ENCODE measurements at regions not wholly inside any gene's neighbourhood (a gene's known extent, or its start where the extent isn't known, plus 50 kb on each side); places are given as distances from the start of the nearest gene placed in this dataset.
"Not testable (repeated sequence)": the region's sequence is repeated elsewhere in the genome, so short reads cannot be mapped to it uniquely, and the experiment has no call there.

DNA sequence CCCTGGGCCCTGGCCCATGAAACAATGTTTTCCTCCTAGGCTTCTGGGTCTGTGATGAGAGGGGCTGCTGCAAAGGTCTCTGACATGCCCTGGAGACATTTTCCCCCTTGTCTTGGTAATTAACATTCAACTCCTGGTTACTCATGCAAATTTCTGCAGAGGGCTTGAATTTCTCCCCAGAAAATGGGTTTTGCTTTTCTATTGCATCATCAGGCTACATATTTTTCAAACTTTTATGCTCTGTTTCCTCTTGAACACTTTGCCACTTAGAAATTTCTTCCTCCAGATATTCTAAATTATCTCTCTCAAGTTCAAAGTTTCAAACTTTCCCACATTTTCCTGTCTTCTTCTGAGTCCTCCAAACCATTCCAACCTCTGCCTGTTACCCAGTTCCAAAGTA lies 98.2 kb upstream of the TCF21 start:
- DNase-seq (ENCODE audit: low spot score): not testable (repeated sequence)

DNA sequence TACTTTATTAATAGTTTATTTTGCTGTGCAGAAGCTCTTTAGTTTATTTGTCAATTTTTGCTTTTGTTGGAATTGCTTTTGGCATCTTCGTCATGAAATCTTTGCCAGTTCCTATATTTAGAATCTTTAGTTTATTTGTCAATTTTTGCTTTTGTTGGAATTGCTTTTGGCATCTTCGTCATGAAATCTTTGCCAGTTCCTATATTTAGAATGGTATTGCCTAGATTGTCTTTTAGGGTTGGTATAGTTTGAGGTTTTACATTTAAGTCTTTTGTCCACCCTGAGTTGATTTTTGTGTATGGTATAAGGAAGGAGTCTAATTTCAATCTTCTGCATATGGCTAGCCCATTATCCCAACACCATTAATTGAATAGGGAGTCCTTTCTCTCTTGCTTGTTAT lies 93.9 kb upstream of the TCF21 start:
- DNase-seq (ENCODE audit: low spot score): not testable (repeated sequence)

DNA sequence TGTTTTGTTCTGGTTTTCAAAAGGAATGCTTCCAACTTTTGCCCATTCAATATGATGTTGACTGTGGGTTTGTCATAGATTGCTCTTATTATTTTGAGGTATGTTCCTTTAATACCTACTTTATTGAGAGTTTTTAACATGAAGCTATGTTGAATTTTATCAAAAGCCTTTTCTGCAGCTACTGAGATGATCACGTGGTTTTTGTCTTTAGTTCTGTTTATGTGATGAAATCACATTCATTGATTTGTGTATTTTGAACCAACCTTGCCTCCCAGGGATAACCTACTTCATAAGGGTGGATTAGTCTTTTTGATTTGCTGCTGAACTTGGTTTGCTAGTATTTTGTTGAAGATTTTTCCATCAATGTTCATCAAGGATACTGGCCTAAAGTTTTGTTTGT lies 92.7 kb upstream of the TCF21 start:
- DNase-seq (ENCODE audit: low spot score): no peak

DNA sequence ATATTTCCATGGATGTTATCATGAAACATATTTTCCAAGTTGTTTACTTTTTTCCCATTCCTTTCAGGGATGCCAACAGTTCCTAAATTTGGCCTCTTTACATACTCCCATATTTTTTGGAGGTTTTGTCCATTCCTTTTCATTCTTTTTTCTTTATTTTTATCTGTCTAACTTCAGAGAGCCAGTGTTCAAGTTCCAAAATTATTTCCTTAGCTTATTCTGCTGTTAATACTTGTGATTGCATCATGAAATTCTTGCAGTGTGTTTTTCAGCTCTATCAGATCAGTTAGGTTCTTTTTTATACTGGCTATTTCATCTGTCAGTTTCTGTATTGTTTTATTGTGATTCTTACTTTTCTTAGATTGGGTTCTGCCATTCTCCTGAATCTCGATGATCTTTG lies 89.9 kb upstream of the TCF21 start:
- no peak for DNase-seq (ENCODE audit: low spot score)

DNA sequence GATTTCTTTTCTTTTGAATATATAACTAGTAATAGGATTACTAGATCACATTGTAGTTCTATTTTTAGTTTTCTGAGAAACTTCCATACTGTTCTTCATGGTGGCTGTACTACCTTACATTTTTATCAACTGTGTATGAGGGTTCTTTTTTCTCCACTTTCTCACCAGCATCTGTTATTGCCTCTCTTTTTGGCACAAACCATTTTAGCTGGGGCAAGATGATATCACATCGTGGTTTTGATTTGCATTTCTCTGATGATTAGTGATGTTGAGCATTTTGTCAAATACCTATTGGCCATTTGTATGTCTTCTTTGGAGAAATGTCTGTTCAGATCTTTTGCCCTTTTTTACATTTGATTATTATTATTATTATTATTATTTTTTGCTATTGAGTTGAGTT lies 86.1 kb upstream of the TCF21 start:
- no peak for DNase-seq (ENCODE audit: low spot score)

DNA sequence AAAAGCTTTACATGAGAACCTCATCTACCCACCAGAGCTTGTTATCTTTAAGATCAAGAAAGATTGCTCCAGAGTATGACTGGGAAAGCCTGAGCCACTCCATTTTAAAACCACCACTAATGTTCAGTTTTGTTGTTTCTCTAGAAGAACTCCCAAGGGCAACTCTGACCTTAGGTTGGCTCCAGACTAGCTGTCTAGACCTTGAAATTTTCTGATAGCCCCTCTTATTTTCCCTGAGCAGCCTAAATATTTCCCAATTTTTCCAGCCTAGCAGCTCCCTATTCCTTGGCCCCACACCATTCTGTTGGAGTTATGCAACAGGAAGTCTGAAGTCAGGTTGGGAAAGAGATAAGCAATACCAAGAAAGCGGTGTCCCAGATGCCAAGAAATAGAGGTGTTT lies 84.6 kb upstream of the TCF21 start:
- DNase-seq (ENCODE audit: low spot score): no peak

DNA sequence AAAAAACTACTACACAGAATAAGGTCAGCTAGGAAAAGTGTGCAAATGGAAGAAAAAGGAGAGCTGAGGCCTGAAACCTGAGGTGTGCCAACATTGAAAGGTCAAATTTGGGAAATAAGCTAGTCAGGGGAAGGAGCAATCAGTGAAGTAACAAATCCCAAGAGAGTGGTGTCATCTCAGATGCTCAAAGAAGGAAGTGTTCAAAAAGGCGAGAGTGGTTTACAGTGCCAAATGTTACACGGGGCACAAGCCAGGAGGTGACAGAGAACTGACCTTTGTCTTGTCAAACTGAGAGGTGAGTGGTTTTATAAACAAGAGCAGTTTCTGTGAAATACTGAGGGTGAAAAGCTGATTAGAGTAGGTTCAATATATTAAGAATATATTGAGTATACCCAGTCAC lies 83.0 kb upstream of the TCF21 start:
- no peak for DNase-seq (ENCODE audit: low spot score)

DNA sequence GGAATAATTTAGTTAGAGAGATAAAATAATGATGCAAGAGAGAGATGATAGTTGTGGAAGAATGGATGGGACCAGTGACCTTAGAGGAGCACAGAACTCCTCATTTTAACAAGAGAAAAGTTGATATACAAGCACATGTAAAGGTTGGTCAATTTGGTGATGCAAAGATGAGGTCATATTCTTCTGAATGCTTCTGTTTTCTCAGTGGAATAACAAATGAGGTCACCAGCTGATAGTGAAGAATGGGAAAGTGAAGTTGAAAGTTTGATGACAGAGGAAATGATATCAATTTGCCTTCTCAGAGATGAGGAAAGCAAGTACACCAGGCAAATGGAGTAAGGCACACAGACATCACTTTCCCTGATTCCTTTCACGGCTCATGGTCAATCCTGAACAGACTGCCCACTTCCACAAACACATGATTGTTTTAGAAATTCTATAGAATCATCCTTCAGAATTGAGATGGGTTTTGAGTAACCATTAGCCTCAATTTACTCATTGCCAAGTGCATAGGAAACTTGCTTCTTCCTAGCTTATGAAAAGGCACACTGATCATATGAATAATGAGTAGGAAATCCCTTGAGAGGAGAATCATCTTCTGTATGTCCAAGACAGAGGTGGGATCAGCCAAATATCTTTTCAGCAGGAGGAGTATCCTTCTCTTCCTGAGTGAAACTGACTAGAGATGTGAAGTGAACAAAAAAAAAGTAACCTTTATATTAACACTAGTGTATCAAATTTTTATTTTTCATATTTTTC lies 82.4 kb upstream of the TCF21 start:
- no peak for DNase-seq (ENCODE audit: low spot score)

DNA sequence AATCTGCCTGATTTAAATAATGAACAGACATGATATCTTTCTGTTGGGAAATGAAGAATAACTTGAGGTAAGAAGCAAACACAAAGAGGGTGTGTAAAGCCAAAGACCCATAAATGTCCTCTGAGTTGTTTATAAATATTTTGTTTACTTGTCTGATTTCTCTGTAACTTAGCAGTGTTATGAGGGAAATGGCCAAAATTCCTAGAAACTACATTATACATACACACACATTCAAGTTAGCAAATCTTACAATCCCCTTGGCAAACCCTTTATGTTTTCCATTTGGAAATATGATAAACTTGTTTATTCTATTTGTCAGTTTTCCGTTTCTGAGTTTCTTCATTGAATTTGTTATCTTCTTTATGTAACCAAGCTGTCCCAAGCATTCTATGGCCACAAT lies 81.4 kb upstream of the TCF21 start:
- no peak for DNase-seq (ENCODE audit: low spot score)

DNA sequence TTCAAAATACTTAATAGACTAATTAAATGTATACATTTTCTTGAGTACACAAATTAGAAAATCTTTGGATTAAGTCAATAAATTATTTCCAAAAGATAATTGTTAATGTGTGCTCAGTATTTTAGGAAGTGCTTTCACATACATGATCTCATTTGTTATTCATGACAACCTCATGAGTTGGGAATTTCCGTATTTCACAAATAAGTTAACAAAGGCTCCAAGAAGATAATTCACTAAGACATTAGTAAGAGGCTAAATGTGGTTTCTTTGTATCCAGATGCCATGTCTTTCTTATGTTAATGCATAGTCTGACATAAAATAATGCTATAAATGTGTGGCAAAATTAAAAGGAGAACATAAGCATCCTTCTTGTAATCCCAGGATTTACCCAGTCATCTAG lies 79.5 kb upstream of the TCF21 start:
- DNase-seq (ENCODE audit: low spot score): no peak

DNA sequence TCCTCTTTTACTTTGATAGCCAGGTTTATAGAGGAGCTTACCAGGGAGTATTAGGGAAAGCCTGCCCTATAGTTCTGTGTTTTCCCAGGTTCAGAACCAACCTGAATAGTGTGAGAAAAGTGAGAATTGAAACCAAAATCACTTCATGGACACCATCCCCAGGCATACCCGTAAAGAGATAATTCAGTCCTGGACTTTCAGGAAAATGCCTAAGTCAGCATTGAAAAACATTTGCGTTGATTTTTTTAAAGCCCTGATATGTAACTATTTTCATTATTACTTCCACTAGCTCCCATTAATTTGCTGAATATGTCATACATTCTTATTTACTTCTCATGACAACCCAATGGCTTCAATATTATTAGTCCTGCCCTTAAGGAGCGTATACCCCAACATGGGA lies 77.4 kb upstream of the TCF21 start:
- no peak for DNase-seq (ENCODE audit: low spot score)

DNA sequence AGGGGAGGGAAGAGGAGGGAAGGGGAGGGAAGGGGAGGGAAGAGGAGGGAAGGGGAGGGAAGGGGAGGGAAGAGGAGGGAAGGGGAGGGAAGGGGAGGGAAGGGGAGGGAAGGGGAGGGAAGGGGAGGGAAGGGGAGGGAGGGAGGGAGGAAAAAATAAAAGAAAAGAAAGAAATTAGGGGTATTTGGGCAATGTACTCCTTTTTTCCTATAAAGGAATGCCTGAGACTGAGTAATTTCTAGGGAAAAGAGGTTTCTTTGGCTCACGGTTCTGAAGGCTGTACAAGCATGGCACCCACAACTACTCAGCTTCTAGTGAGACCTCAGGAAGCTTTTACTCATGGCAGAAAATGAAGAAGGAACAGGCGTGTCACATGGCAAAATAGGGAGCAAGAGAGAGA lies 76.5 kb upstream of the TCF21 start:
- not testable (repeated sequence) for DNase-seq (ENCODE audit: low spot score)

DNA sequence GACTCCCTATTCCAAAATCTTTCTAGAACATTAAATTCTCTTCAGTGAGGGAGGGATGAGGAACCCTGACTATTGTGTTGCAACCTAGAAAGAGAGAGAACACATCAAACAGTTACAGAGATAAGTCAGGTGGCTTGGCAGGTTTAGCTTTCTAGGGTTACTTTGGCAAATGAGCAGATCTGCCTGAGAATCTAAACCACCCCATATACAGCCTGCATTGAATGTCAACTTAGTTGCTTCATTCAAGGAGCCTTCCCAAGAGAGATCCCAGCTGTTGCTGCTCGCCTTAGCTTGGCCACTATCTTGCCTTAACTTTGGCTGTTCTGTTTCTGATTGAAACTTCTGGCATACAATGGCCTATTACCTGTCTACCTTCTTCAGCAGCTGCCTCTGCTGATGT lies 74.7 kb upstream of the TCF21 start:
- DNase-seq (ENCODE audit: low spot score): no peak

DNA sequence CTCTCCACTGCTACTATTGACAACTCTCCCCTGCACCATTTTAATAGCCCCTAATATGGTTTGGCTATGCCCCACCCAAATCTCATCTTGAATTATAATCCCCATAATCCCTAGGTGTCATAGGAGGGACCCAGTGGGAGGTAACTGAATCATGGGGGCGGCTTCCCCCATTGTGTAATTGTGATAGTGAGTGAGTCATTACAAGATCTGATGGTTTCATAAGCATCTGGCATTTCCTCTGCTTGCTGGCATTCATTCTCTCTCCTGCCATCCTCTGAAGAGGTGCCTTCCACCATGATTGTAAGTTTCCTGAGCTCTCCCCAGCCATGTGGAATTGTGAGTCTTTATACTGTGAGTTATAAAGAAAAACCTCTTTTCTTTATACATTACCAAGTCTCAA lies 74.1 kb upstream of the TCF21 start:
- DNase-seq (ENCODE audit: low spot score): no peak

DNA sequence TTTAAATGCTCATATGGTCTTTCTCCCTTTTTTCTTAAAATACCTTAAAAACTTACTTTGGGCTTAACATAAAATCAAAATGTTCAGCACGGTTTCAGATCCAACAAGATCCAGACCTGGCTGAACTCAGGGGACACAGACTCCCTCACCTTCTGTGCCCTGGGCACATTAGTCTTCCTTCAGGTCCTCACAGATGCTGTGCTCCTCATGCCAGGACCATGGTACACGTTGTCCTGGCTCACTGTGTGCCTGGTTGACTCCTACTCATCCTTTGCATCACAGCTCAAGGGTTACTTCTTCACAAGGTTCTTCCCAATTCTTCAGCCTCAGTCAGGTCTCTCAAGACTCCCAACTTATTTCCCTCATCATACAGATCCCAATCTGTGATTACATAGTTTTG lies 73.6 kb upstream of the TCF21 start:
- no peak for DNase-seq (ENCODE audit: low spot score)

DNA sequence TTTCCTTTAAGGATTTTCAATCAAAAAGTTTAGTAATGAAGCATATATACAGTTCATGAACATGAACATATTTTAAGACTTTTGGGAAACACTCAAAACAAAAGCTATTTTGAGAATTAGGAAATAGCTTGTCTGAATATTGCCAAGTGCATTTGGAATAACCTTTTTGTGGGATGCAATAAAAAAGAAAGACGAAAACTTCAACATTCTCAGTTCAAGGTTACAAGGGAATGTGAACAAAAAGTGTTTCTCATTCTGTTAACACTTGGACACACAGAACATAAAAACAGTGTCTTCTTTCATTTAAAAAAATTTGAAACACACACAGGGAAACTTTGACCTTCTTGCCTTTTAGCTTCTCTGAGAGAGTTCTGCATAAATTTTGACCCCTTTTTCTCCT lies 72.7 kb upstream of the TCF21 start:
- no peak for DNase-seq (ENCODE audit: low spot score)

DNA sequence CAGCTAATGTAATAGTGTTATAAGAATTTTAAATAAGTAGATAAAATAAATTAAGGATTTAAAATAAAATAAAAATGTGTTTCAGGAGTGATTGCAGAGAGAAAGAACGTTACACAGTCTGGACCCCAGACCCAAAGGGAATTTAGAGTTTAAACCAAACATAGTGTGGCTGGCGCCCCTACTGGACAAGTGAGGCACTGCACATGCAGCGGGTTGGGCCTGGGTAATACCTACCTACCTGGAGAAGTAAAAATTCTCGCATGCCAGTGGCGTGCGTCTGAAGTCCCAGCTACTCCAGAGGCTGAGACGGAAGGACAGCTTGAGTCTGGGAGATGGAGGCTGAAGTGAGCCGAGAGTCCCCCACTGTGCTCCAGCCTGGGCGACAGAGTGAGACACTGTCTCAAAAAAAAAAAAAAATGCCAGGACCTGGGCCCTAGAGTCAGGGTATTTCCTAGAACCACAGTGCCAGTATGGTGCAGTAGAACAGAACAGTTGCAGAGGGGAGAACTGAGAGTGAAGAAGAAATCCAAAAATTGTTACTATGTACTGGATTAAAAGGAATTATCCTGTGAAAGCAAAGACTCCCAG lies 71.4 kb upstream of the TCF21 start:
- no peak for DNase-seq (ENCODE audit: low spot score)

DNA sequence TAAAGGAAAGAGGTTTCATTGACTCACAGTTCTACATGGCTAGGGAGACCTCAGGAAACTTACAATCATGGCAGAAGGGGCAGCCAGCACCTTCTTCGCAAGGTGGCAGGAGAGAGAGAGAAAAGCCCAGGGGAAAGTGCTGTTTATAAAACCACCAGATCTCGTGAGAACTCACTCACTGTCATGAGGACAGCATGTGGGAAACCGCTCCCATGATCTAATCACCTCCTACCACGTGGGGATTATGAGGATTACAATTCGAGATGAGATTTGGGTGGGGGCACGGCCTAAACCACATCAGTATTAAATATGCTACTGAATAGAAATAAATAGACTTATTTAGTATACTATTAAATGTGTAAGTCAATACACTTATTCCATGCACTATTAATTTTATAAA lies 70.6 kb upstream of the TCF21 start:
- DNase-seq (ENCODE audit: low spot score): no peak

DNA sequence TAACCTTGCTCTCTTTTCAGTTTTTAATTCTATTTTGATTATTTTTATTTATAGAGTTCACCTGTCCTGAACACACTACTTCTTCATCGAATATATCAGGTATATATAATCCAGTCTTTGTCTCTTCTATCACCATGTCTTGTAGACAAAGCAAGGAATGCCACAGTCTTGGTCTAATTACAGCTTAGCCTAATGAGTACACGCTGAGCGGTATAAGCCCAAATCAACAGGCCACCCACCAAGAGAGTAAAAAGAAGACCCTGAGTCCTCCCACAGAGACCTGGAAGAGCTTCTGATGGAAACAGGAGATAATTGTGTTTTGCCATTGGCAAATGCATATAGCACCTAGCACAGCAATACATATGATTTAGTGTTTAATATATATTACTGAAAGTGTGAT lies 68.7 kb upstream of the TCF21 start:
- DNase-seq (ENCODE audit: low spot score): no peak

DNA sequence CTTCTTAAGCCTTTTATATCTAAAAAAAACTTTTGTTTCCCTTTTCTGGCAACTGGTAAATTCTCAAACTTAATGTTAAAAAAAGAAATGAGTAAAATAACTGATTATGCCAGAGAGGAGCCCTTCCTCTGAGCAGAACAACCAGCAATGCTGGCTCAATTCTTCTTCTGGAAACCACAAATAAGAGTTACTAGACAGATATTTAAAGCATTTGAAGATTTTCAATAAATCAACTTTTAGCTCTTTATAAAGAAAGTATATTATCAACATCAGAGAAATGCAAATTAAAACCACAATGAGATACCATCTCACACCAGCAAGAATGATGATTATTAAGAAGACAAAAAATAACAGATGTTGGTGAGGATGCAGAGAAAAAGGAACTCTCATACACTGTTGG lies 61.1 kb upstream of the TCF21 start:
- no peak for DNase-seq (ENCODE audit: low spot score)

DNA sequence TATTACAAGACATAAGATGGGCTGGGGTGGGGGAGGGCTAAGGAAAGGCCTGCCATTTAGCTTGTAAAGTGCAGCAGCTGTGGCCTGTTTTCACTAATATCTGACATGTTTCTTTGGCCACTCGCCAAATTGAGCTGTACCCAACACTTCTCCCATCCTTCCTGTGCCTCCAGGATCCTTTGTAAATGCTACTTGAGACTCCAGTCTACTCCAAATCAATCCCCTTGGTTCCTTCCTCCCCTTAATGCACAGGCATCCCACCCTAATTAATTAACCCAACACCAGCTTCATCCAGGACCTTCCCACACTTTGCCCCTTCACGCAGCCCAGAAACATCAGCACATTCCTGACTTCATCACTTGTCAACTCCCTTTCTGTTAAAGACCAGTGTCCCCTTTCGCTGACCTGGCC lies 55.0 kb upstream of the TCF21 start:
- no peak for DNase-seq (ENCODE audit: low spot score)

DNA sequence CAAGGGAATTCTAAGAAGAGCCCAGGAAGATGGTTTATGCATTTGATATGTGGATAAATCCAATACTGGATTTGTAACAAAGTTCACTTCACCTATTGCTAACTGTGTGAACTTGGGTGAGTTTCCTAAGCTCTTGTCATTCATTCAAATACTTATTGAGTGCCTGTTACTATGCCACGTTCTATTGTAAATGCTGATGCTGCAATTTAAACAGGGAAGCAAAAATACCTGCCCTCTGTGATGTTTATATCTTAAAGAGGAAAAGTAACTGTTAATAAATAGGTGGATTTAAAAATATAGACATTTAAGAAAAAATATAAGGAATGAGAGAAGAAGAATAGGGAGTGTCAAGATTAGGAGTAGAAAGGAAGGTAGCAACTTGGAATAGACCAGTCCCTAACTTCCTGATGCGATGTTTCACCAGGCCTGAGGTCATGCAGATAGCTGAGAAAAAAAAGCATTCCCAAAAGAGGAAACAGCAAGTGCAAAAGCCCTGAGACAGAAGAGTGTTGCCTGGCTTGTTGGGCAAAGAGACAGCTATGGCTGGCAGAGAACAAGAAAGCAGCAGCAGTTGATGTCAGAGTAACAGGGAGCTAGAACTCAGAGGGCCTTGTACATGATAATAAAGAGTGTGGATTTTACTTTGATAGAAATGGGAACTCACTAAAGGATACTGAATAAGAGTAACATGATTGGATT lies 54.3 kb upstream of the TCF21 start:
- no peak for DNase-seq (ENCODE audit: low spot score)

DNA sequence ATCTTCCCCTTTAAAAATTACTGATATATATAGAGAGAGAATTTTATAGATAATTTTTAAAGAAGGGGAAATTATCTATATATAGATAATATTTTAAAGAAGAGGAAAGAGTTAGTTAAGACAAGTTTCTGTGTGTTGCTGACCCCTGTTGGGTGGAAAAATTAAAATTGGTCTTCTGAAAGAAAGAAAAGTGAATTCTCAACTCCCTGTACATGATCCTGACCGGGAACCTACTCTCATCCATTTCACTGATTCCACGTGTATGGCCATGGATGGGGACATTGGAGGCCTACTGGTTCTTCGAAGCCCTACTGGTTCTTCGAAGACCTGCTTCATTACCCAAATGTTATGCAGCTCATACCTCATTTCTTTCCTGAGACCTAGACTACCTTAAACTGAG lies 53.0 kb upstream of the TCF21 start:
- no peak for DNase-seq (ENCODE audit: low spot score)
